Brain microvascular endothelial cell (primary cell): ENCODE measurements at regions not wholly inside any gene's neighbourhood (a gene's known extent, or its start where the extent isn't known, plus 50 kb on each side); places are given as distances from the start of the nearest gene placed in this dataset.

Experiments used
- DNase-seq: peaks from one replicate; pipeline ENCODE4 v3.0.0-alpha.2; 2020
- H3K27ac ChIP-seq: fragments of 250-450 bp; sonication (Bioruptor Pico); 2 replicates; pipeline ENCODE4 v1.5.1; 2020; ENCODE audit warnings: mild to moderate bottlenecking, moderate library complexity
- H3K27me3 ChIP-seq: fragments of 250-450 bp; sonication (Bioruptor Pico); replicated peaks from 2 replicates; pipeline ENCODE4 v1.5.1; 2020; ENCODE audit warnings: mild to moderate bottlenecking
- H3K36me3 ChIP-seq: fragments of 250-450 bp; sonication (Bioruptor Pico); replicated peaks from 2 replicates; pipeline ENCODE4 v1.5.1; 2020; ENCODE audit warnings: mild to moderate bottlenecking
- H3K4me3 ChIP-seq: 2 replicates; pipeline ENCODE4 v1.5.1; 2011; ENCODE audit warnings: low read depth, mild to moderate bottlenecking, control low read depth, low read length, moderate library complexity
- in situ Hi-C: cut with HindIII; loops from 2 replicates; pipeline ENCODE4 v1.10.0; 2017; ENCODE audit warnings: low sequenced_read_pairs, low pct_ligation_motif_present
- TF ChIP-seq, protein P1 (sequence below): IDR thresholded peaks from 2 replicates; pipeline ENCODE4 v1.5.1; 2011; ENCODE audit warnings: low read depth, mild to moderate bottlenecking, moderate library complexity, low read length, control low read depth, inconsistent platforms; ENCODE audit errors: missing control alignments

DNA sequence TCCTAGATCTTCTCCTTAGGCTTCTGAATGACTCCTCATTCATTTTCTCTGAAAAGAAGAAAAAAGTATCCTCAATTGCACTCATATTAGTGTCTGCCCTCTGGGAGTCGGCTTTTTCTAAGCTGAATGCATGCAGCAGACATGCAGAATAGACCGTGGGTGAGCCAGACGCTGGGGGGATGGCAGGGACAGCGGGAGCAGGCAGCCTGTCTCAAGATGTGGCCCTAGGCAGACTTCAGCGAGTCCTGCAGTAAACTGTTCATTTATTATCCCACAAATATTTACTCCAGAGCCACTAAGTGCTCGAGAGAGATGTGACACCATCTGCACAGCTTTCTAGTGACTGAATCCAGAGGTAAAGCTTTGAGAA is 164.9 kb upstream of the RAI14 start:
- no peak overlapping the region for H3K27ac ChIP-seq

DNA sequence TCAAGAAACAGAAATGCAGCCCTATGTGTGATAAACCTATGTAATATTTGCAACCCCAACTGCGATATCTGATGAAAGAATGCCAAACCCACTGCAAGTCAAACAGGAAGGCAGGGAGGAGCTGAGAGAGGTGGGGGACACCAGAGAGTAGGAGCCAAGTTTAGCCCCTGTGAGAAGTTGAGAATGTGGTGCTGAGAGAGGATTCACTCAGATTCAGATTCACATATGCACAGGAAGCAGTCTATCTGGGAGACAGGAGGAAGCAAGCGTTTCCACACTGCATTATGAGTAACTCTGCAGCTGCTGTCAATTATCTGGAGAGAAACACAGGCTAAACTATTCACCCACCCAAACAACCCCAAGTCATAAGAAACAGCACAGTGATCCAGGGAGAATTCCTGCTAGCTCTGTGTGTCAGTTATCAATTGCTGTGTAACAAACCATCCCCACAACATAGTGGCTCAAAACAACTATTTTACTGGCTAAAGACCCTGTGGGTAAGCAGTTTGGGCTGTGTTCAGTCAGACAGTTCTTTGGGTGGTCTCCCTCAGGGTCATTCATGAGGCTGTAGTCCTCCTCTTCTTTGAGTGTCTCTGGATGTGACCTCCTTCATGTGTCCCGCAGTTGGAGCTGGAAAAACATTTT is 161.9 kb upstream of the RAI14 start:
- Histone ChIP-seq H3K36me3 (no peaks in the 10 kb centered on the region), H3K4me3 (no peak overlapping the region), H3K27me3 (no peaks in the 10 kb centered on the region), H3K27ac (peak overlapping the region; percentile 43)
- TF ChIP-seq, protein P1, sequence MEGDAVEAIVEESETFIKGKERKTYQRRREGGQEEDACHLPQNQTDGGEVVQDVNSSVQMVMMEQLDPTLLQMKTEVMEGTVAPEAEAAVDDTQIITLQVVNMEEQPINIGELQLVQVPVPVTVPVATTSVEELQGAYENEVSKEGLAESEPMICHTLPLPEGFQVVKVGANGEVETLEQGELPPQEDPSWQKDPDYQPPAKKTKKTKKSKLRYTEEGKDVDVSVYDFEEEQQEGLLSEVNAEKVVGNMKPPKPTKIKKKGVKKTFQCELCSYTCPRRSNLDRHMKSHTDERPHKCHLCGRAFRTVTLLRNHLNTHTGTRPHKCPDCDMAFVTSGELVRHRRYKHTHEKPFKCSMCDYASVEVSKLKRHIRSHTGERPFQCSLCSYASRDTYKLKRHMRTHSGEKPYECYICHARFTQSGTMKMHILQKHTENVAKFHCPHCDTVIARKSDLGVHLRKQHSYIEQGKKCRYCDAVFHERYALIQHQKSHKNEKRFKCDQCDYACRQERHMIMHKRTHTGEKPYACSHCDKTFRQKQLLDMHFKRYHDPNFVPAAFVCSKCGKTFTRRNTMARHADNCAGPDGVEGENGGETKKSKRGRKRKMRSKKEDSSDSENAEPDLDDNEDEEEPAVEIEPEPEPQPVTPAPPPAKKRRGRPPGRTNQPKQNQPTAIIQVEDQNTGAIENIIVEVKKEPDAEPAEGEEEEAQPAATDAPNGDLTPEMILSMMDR, result no peak
- peak; percentile 67 for DNase-seq
- in situ Hi-C loops, result loop anchor here (25.0 kb wide), 1 partner anchor 418 kb away; the partner anchor contains the start of genes BRIX1 and RAD1

More for the DNA sequence above, 164.9 kb upstream of the RAI14 start:
- Histone ChIP-seq H3K36me3 (no peaks in the 10 kb centered on the region), H3K27me3 (no peaks in the 10 kb centered on the region), H3K4me3 (no peak overlapping the region)
- DNase-seq, result no peak
- in situ Hi-C loops, result loop anchor here (25.0 kb wide), 1 partner anchor 421 kb away; the partner anchor contains the start of genes BRIX1 and RAD1
- TF ChIP-seq, protein P1, result no peak

DNA sequence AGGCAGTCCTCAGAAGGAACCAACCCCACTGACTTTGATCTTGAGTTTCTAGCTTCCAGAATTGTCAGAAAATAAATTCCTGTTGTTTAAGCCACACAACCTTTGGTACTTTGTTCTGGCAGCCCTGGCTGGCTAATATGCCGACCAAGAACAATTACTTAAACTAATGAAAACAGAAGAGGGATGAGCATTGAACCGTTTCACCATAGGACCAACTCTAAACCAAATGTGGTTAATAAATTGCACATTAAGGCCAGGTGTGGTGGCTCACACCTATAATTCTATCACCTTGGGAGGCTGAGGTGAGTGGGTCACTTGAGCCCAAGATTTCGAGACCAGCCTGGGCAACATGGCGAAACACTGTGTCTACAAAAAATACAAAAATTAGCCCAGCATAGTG is 160.9 kb upstream of the RAI14 start:
- no peak overlapping the region for H3K4me3 ChIP-seq
- no peak overlapping the region for H3K27ac ChIP-seq
- DNase-seq, result no peak
- in situ Hi-C loops, result loop anchor here (25.0 kb wide), 1 partner anchor 417 kb away; the partner anchor contains the start of genes BRIX1 and RAD1
- TF ChIP-seq, protein P1, result no peak
- H3K27me3 ChIP-seq, result no peaks in the 10 kb centered on the region
- H3K36me3 ChIP-seq, result no peaks in the 10 kb centered on the region

DNA sequence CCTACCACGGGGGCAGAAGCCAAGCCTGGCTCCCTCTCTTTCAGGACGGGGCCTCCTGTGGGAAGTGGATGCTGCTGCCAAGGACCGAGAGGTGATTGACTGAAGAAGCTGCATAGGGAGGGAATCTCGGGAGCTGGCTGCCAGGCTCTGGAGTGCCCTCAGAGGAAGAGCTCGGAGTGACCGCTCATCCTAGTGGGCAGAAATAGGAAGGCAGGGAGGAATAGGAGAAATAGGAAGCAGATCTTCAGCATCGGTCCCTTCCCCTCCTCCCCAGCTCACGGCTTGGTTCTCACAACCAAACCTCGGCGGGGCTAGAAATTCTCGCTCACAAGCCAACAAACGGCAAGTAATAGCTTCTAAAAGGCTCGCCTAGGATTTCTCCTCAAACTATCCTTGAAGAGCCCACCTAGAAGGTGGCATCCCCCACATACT is 159.9 kb upstream of the RAI14 start:
- H3K27me3 ChIP-seq, result no peaks in the 10 kb centered on the region
- no peak for DNase-seq
- no peak overlapping the region for H3K4me3 ChIP-seq
- in situ Hi-C loops, result loop anchor here (25.0 kb wide), 1 partner anchor 416 kb away; the partner anchor contains the start of genes BRIX1 and RAD1
- TF ChIP-seq, protein P1, result peak; percentile 12
- no peak overlapping the region for H3K27ac ChIP-seq
- no peaks in the 10 kb centered on the region for H3K36me3 ChIP-seq

DNA sequence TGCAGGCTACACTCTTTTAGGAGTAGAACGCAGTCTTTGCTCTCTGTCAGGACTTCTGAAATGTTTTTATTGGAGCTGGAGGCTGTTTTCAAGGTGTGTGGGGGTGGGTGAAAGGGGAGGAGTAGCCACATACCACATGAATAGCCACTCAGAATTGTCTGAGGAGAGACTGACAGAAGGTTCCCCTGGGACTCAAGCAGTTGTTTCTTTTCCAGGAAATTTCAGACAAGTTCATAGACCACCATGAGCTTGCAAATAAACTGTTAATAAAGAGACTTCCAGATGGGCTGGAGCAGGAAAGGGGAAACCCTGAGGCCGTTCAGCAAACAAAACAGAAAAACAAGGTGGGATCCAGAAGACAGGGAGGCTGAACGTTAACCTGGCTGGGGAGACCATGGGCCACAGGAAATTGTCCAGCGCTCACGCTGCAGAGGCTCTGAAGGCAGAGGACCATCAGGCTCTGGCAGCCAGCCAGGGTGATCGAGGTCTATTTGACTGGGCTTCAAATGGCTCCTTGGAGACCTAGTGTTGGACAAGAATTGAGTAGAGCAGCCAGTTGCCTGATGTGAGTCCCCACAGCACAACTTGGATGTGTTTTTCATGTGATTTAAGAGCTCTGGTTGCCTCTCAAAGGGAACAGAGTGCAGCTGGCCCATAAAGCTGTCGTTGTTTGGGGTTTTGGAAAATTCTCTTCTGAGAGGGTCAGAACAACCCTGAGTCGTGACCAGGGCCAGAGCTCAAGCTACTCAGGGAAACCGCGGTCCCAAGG is 159.2 kb upstream of the RAI14 start:
- TF ChIP-seq, protein P1, result no peak
- no peak overlapping the region for H3K4me3 ChIP-seq
- no peak overlapping the region for H3K27ac ChIP-seq
- no peaks in the 10 kb centered on the region for H3K27me3 ChIP-seq
- DNase-seq, result no peak
- H3K36me3 ChIP-seq, result no peaks in the 10 kb centered on the region
- in situ Hi-C loops, result loop anchor here (25.0 kb wide), 1 partner anchor 415 kb away; the partner anchor contains the start of genes BRIX1 and RAD1
